ENCODE measurements at regions not wholly inside any gene's neighbourhood (a gene's known extent, or its start where the extent isn't known, plus 50 kb on each side); places are given as distances from the start of the nearest gene placed in this dataset.

DNA sequence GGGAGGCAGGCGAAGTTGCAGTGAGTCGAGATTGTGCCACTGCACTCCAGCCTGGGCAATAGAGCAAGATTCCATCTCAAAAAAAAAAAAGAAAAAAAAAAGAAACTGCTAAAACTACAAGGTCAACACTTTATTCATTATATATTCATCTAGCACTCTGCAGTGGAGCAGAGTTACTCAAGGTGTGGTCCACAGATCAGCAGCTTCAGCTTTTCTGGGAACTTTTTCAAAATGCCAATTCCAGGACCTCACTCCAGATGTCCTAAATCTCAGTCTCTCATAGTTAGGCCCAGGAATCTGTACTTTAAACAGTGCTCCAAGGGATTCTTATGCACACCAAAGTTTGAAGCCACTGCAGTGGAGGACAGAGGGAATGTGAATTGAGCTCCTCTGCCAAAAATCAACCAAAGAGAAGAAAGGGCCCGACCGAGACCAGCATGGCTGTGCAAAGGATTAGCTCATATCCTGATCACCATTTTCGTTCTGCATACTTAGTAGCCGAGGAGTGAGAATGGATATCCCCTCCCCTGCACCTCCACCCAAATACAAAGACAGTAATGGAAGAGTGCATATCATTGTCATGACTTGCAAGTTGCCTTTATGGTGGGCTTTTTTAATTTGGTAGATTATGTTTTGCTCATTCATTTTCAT, 201.9 kb downstream of the MEX3B start:
- TF ChIP-seq EP300 (IDR thresholded peaks at IDR 0.05) (no peak), POLR2A (IDR thresholded peaks at IDR 0.05) (no peak)
- TF ChIP-seq, protein P1, sequence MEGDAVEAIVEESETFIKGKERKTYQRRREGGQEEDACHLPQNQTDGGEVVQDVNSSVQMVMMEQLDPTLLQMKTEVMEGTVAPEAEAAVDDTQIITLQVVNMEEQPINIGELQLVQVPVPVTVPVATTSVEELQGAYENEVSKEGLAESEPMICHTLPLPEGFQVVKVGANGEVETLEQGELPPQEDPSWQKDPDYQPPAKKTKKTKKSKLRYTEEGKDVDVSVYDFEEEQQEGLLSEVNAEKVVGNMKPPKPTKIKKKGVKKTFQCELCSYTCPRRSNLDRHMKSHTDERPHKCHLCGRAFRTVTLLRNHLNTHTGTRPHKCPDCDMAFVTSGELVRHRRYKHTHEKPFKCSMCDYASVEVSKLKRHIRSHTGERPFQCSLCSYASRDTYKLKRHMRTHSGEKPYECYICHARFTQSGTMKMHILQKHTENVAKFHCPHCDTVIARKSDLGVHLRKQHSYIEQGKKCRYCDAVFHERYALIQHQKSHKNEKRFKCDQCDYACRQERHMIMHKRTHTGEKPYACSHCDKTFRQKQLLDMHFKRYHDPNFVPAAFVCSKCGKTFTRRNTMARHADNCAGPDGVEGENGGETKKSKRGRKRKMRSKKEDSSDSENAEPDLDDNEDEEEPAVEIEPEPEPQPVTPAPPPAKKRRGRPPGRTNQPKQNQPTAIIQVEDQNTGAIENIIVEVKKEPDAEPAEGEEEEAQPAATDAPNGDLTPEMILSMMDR (IDR thresholded peaks at IDR 0.05): no peak
